ENCODE measurements at regions not wholly inside any gene's neighbourhood (a gene's known extent, or its start where the extent isn't known, plus 50 kb on each side); places are given as distances from the start of the nearest gene placed in this dataset.

DNA sequence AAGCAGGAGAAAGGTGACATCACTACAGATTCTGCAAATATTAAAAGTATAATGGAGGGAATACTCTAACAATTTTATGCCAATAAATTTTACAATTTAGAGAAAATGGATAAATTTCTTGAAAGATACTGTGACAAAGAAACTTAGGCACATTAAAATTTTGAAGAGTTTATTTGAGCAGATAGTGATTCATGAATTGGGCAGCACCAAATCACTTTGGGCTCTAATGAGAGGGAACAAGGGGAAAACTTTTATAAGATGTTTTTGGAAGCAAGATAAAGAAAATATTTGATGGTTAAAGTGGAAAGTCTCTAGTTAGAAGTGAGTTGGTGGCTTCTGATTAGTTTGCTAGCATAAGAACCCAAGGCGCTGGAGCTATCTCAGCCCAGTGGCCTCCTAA, 55.2 kb upstream of the FMN2 start:
- TF ChIP-seq, protein P1, sequence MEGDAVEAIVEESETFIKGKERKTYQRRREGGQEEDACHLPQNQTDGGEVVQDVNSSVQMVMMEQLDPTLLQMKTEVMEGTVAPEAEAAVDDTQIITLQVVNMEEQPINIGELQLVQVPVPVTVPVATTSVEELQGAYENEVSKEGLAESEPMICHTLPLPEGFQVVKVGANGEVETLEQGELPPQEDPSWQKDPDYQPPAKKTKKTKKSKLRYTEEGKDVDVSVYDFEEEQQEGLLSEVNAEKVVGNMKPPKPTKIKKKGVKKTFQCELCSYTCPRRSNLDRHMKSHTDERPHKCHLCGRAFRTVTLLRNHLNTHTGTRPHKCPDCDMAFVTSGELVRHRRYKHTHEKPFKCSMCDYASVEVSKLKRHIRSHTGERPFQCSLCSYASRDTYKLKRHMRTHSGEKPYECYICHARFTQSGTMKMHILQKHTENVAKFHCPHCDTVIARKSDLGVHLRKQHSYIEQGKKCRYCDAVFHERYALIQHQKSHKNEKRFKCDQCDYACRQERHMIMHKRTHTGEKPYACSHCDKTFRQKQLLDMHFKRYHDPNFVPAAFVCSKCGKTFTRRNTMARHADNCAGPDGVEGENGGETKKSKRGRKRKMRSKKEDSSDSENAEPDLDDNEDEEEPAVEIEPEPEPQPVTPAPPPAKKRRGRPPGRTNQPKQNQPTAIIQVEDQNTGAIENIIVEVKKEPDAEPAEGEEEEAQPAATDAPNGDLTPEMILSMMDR (IDR thresholded peaks at IDR 0.05; ENCODE audit: low read length): no peak
- TF ChIP-seq EZH2 (optimal IDR thresholded peaks at IDR 0.05; ENCODE audit: low read depth, low read length) (no peak), EZH2phosphoT487 (IDR thresholded peaks at IDR 0.05; ENCODE audit: low read length) (no peak)
